CD14-positive monocyte (primary cell): ENCODE measurements at regions not wholly inside any gene's neighbourhood (a gene's known extent, or its start where the extent isn't known, plus 50 kb on each side); places are given as distances from the start of the nearest gene placed in this dataset.

ENCODE experiments used
- DNase-seq, 3 donors: peaks; one replicate each; pipeline ENCODE4 v3.0.0-alpha.2; 2011 to 2022
- H2AFZ ChIP-seq: 2 replicates; pipeline ENCODE4 v1.6.0; 2012; ENCODE audit warnings: mild to moderate bottlenecking, low read depth, low read length, inconsistent platforms; ENCODE audit not compliant: insufficient read depth, poor library complexity, severe bottlenecking
- H3K27ac ChIP-seq, 2 donors: 1 replicate in 1 of 2; 2 replicates in 1 of 2; pipeline ENCODE4 v1.5.1; 2012 to 2013; ENCODE audit warnings: low read length in 2 of 2, control low read depth in 1 of 2, inconsistent platforms in 1 of 2, low read depth in 1 of 2, mild to moderate bottlenecking in 1 of 2
- H3K27me3 ChIP-seq, 2 donors: one replicate each; pipeline versions ENCODE4 v1.6.0 to v1.6.1; 2011 to 2013; ENCODE audit warnings: low read length in 2 of 2; ENCODE audit not compliant: control insufficient read depth in 2 of 2, insufficient read depth in 2 of 2
- H3K36me3 ChIP-seq, 2 donors: replicated peaks in 1 of 2; 1 replicate in 1 of 2; 2 replicates in 1 of 2; pipeline versions ENCODE4 v1.5.1 to v1.6.1; 2012 to 2013; ENCODE audit warnings: low read length in 2 of 2, control low read depth in 1 of 2, inconsistent platforms in 1 of 2, mild to moderate bottlenecking in 1 of 2; ENCODE audit not compliant: insufficient read depth in 2 of 2, control insufficient read depth in 1 of 2
- H3K4me1 ChIP-seq, 2 donors: 1 replicate in 1 of 2; 2 replicates in 1 of 2; pipeline versions ENCODE4 v1.5.1 to v1.6.1; 2012 to 2013; ENCODE audit warnings: low read length in 2 of 2, control low read depth in 1 of 2, inconsistent platforms in 1 of 2, mild to moderate bottlenecking in 1 of 2, moderate library complexity in 1 of 2; ENCODE audit not compliant: insufficient read depth in 2 of 2, control insufficient read depth in 1 of 2
- H3K4me2 ChIP-seq: replicated peaks from 2 replicates; pipeline ENCODE3; 2012; ENCODE audit warnings: low read length, moderate library complexity, mild to moderate bottlenecking; ENCODE audit not compliant: poor library complexity, severe bottlenecking; ENCODE audit errors: extremely low read depth
- H3K4me3 ChIP-seq, 3 experiments: fragments of 200-600 bp in 1 of 3; sonication (generic) in 1 of 3; replicated peaks in 1 of 3; 1 replicate in 2 of 3; 2 replicates in 1 of 3; pipeline ENCODE4 v1.5.1; 2011 to 2013; ENCODE audit warnings: low read length in 3 of 3, mild to moderate bottlenecking in 3 of 3, control low read depth in 2 of 3, low read depth in 2 of 3, inconsistent platforms in 1 of 3, moderate library complexity in 1 of 3
- H3K79me2 ChIP-seq: 2 replicates; pipeline ENCODE4 v1.6.0; 2012; ENCODE audit warnings: mild to moderate bottlenecking, control low read depth, inconsistent platforms, low read length, moderate library complexity; ENCODE audit not compliant: insufficient read depth
- H3K9ac ChIP-seq: 2 replicates; pipeline ENCODE4 v1.6.0; 2017; ENCODE audit warnings: low read length, mild to moderate bottlenecking; ENCODE audit not compliant: insufficient read depth, poor library complexity, severe bottlenecking
- H3K9me3 ChIP-seq, 2 donors: replicated peaks in 1 of 2; 1 replicate in 1 of 2; 2 replicates in 1 of 2; pipeline versions ENCODE4 v1.5.1 to v1.6.1; 2012 to 2013; ENCODE audit warnings: low read length in 2 of 2, control low read depth in 1 of 2; ENCODE audit not compliant: control insufficient read depth in 1 of 2, insufficient read depth in 1 of 2
- H4K20me1 ChIP-seq: 2 replicates; pipeline ENCODE4 v1.6.0; 2012; ENCODE audit warnings: mild to moderate bottlenecking, low read length, control low read depth, moderate library complexity; ENCODE audit not compliant: insufficient read depth
- H3K27ac Mint-ChIP-seq, 7 donors: one replicate each; pipeline ENCODE4 v1.8.0; 2020; ENCODE audit warnings: mild to moderate bottlenecking in 7 of 7, mixed read lengths in 7 of 7, moderate library complexity in 6 of 7, inconsistent platforms in 2 of 7
- H3K27me3 Mint-ChIP-seq, 3 donors: one replicate each; pipeline ENCODE4 v1.8.0; 2021 to 2022; ENCODE audit warnings: low read depth in 3 of 3, mild to moderate bottlenecking in 3 of 3, mixed read lengths in 3 of 3, moderate library complexity in 3 of 3, inconsistent platforms in 1 of 3
- H3K36me3 Mint-ChIP-seq, 2 donors: one replicate each; pipeline ENCODE4 v1.8.0; 2020; ENCODE audit warnings: mixed read lengths in 2 of 2, inconsistent platforms in 1 of 2, mild to moderate bottlenecking in 1 of 2
- H3K4me1 Mint-ChIP-seq: one replicate; pipeline ENCODE4 v1.8.0; 2020; ENCODE audit warnings: mild to moderate bottlenecking, mixed read lengths
- H3K4me3 Mint-ChIP-seq, 2 donors: one replicate each; pipeline ENCODE4 v1.8.0; 2020; ENCODE audit warnings: mild to moderate bottlenecking in 2 of 2, mixed read lengths in 2 of 2, moderate library complexity in 1 of 2
- H3K9me3 Mint-ChIP-seq, 7 donors: one replicate each; pipeline ENCODE4 v1.8.0; 2020 to 2022; ENCODE audit warnings: mixed read lengths in 7 of 7, mild to moderate bottlenecking in 6 of 7, moderate library complexity in 6 of 7, inconsistent platforms in 2 of 7
- WGBS: methylation state at CpG from one replicate; pipeline ENCODE4 v1.1.5; 2013; ENCODE audit warnings: missing lambda C conversion rate; ENCODE audit not compliant: insufficient coverage; 5-methylcytosine and 5-hydroxymethylcytosine counted together
- intact Hi-C, 2 donors: fragments of 100-400 bp; cut with micrococcal nuclease; formaldehyde crosslinking; loops; one replicate each; pipeline versions ENCODE4 v1.15.0 to v1.15.1; 2023
- TF ChIP-seq, protein P1 (sequence below): fragments of 200-600 bp; IDR thresholded peaks from one replicate; pipeline ENCODE4 v1.8.0; 2022; ENCODE audit warnings: antibody characterized with exemption, mild to moderate bottlenecking

- Histone ChIP-seq H3K27me3 (no peaks in the 10 kb centered on the region), H3K9ac (no peak overlapping the region), H3K79me2 (no peaks in the 10 kb centered on the region), H3K27ac (no peak overlapping the region), H3K36me3 (no peaks in the 10 kb centered on the region), H4K20me1 (no peaks in the 10 kb centered on the region), H3K4me1 (no peaks in the 10 kb centered on the region), H3K4me2 (no peak overlapping the region), H3K4me3 (no peak overlapping the region), H2AFZ (no peak overlapping the region), H3K9me3 (peaks cover 0 to 4% of the 10 kb centered on the region in 2 donors)
- no peak overlapping the region for H3K27ac Mint-ChIP-seq
- H3K9me3 Mint-ChIP-seq: peaks cover 0 to 2% (median 0%) of the 10 kb centered on the region in 7 donors
- H3K4me1 Mint-ChIP-seq: no peaks in the 10 kb centered on the region
- no CpG with 5 or more reads among the region's 2 CpGs for WGBS
- DNase-seq: no peak
- intact Hi-C loops: no loop called here
- H3K36me3 Mint-ChIP-seq: no peaks in the 10 kb centered on the region
- TF ChIP-seq, protein P1, sequence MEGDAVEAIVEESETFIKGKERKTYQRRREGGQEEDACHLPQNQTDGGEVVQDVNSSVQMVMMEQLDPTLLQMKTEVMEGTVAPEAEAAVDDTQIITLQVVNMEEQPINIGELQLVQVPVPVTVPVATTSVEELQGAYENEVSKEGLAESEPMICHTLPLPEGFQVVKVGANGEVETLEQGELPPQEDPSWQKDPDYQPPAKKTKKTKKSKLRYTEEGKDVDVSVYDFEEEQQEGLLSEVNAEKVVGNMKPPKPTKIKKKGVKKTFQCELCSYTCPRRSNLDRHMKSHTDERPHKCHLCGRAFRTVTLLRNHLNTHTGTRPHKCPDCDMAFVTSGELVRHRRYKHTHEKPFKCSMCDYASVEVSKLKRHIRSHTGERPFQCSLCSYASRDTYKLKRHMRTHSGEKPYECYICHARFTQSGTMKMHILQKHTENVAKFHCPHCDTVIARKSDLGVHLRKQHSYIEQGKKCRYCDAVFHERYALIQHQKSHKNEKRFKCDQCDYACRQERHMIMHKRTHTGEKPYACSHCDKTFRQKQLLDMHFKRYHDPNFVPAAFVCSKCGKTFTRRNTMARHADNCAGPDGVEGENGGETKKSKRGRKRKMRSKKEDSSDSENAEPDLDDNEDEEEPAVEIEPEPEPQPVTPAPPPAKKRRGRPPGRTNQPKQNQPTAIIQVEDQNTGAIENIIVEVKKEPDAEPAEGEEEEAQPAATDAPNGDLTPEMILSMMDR: no peak
- H3K27me3 Mint-ChIP-seq: peaks cover 3 to 10% (median 5%) of the 10 kb centered on the region in 3 donors
- no peak overlapping the region for H3K4me3 Mint-ChIP-seq
These were observed 152.8 kb upstream of the IFNE start for GRCh38 chr9:21634951-21635350.

- H3K4me3 Mint-ChIP-seq: no peak overlapping the region
- H3K9me3 Mint-ChIP-seq: peaks cover 0 to 7% (median 0%) of the 10 kb centered on the region in 7 donors
- Histone ChIP-seq H3K4me2 (no peak overlapping the region), H3K36me3 (no peaks in the 10 kb centered on the region), H3K27ac (no peak overlapping the region), H4K20me1 (no peaks in the 10 kb centered on the region), H3K79me2 (no peaks in the 10 kb centered on the region), H3K9me3 (peaks cover 0 to 4% of the 10 kb centered on the region in 2 donors), H3K27me3 (no peaks in the 10 kb centered on the region), H2AFZ (no peak overlapping the region), H3K4me1 (no peaks in the 10 kb centered on the region), H3K4me3 (no peak overlapping the region), H3K9ac (no peak overlapping the region)
- TF ChIP-seq, protein P1: no peak
- no peak for DNase-seq
- H3K27me3 Mint-ChIP-seq: peaks cover 3 to 10% (median 7%) of the 10 kb centered on the region in 3 donors
- H3K4me1 Mint-ChIP-seq: no peaks in the 10 kb centered on the region
- no peaks in the 10 kb centered on the region for H3K36me3 Mint-ChIP-seq
- WGBS: 96% methylated on average over 8 of the region's 16 CpGs
- intact Hi-C loops: no loop called here
- H3K27ac Mint-ChIP-seq: no peak overlapping the region
These were observed 156.0 kb upstream of the IFNE start for GRCh38 chr9:21638104-21638503.
